Upper lobe of left lung (tissue), 6 donors: ENCODE measurements at regions not wholly inside any gene's neighbourhood (a gene's known extent, or its start where the extent isn't known, plus 50 kb on each side); places are given as distances from the start of the nearest gene placed in this dataset.

Experiments used
- ATAC-seq, 2 donors: fragments of 200-7000 bp; cut with Tn5 transposase; one replicate each; pipeline ENCODE4 v1.9.1; 2022; ENCODE audit warnings: mild to moderate bottlenecking in 2 of 2, moderate library complexity in 2 of 2; ENCODE audit not compliant: low FRiP score in 2 of 2
- DNase-seq, 2 donors: peaks; one replicate each; pipeline ENCODE4 v3.0.0-alpha.2; 2019 to 2020
- H3K27ac ChIP-seq, 4 donors: fragments of 200-600 bp; sonication (generic); one replicate each; pipeline ENCODE4 v1.5.1; 2016 to 2019
- H3K27me3 ChIP-seq, 4 donors: fragments of 200-600 bp; sonication (generic); one replicate each; pipeline ENCODE4 v1.5.1; 2017 to 2019
- H3K36me3 ChIP-seq, 4 donors: fragments of 200-600 bp; sonication (generic); one replicate each; pipeline ENCODE4 v1.5.1; 2016 to 2019
- H3K4me1 ChIP-seq, 4 donors: fragments of 200-600 bp; sonication (generic); one replicate each; pipeline ENCODE4 v1.5.1; 2018 to 2019
- H3K4me3 ChIP-seq, 4 donors: fragments of 200-600 bp; sonication (generic); one replicate each; pipeline ENCODE4 v1.5.1; 2017 to 2019; ENCODE audit warnings: mild to moderate bottlenecking in 2 of 4, moderate library complexity in 1 of 4
- H3K9me3 ChIP-seq, 4 donors: fragments of 200-600 bp; sonication (generic); one replicate each; pipeline ENCODE4 v1.5.1; 2018 to 2019
- CTCF ChIP-seq, 6 experiments: fragments of 450-650 bp in 4 of 6; fragments of 200-600 bp in 2 of 6; sonication (generic) in 2 of 6; IDR thresholded peaks; one replicate each; pipeline ENCODE4 v1.5.1; 2016 to 2019; ENCODE audit warnings: antibody characterized with exemption in 6 of 6
- EP300 ChIP-seq, 4 donors: sonication (generic); formaldehyde crosslinking; IDR thresholded peaks; one replicate each; pipeline ENCODE4 v1.5.1; 2017; ENCODE audit warnings: antibody characterized with exemption in 4 of 4, control low read depth in 2 of 4
- POLR2A ChIP-seq, 4 donors: fragments of 450-650 bp; IDR thresholded peaks; one replicate each; pipeline ENCODE4 v1.5.1; 2016 to 2017; ENCODE audit warnings: antibody characterized with exemption in 4 of 4, mild to moderate bottlenecking in 2 of 4
- POLR2AphosphoS5 ChIP-seq, 2 donors: sonication (generic); formaldehyde crosslinking; IDR thresholded peaks; one replicate each; pipeline ENCODE4 v1.5.1; 2017; ENCODE audit warnings: antibody characterized with exemption in 2 of 2
- WGBS, 2 donors: methylation state at CpG; one replicate each; pipeline ENCODE4 v1.1.5; 2017 to 2018; 5-methylcytosine and 5-hydroxymethylcytosine counted together
- donor health status: DM: no; HTN: no; CAD: no; lungs with moderate emphysema.
- donor health status: DM: no; HTN: yes; CAD: no; lungs with severe emphysema.

GRCh38 chr1:5448486-5448885 is 543.7 kb downstream of the NPHP4 start:
- ATAC-seq = no peak
- H3K27me3 ChIP-seq = no peaks in the 10 kb centered on the region
- WGBS, 2 donors = 70 to 73% methylated on average over 2 to 6 of the region's 6 CpGs

GRCh38 chr1:5447503-5447960 is 544.7 kb downstream of the NPHP4 start:
- Histone ChIP-seq H3K4me3 (no peak overlapping the region), H3K9me3 (no peaks in the 10 kb centered on the region), H3K4me1 (no peaks in the 10 kb centered on the region), H3K27me3 (no peaks in the 10 kb centered on the region), H3K27ac (no peak overlapping the region), H3K36me3 (no peaks in the 10 kb centered on the region)
- DNase-seq (no peak), ATAC-seq (no peak)
- TF ChIP-seq POLR2A (IDR thresholded peaks at IDR 0.05) (no peak), EP300 (IDR thresholded peaks at IDR 0.05) (no peak), POLR2AphosphoS5 (IDR thresholded peaks at IDR 0.05) (no peak), CTCF (IDR thresholded peaks at IDR 0.05) (no peak)
- WGBS, 2 donors = 53 to 65% methylated on average over 6 of the region's 6 CpGs

More at GRCh38 chr1:5448486-5448885, 543.7 kb downstream of the NPHP4 start:
- TF ChIP-seq EP300 (IDR thresholded peaks at IDR 0.05) (no peak), POLR2A (IDR thresholded peaks at IDR 0.05) (no peak), CTCF (IDR thresholded peaks at IDR 0.05) (no peak), POLR2AphosphoS5 (IDR thresholded peaks at IDR 0.05) (no peak)
- H3K4me3 ChIP-seq = no peak overlapping the region
- no peaks in the 10 kb centered on the region for H3K36me3 ChIP-seq
- no peaks in the 10 kb centered on the region for H3K9me3 ChIP-seq
- DNase-seq = no peak
- H3K27ac ChIP-seq = no peak overlapping the region
- no peaks in the 10 kb centered on the region for H3K4me1 ChIP-seq

- Histone ChIP-seq H3K36me3 (no peaks in the 10 kb centered on the region), H3K4me3 (no peak overlapping the region), H3K9me3 (no peaks in the 10 kb centered on the region), H3K27ac (no peak overlapping the region), H3K4me1 (no peaks in the 10 kb centered on the region), H3K27me3 (no peaks in the 10 kb centered on the region)
- TF ChIP-seq POLR2A (IDR thresholded peaks at IDR 0.05) (no peak), EP300 (IDR thresholded peaks at IDR 0.05) (no peak), CTCF (IDR thresholded peaks at IDR 0.05) (no peak), POLR2AphosphoS5 (IDR thresholded peaks at IDR 0.05) (no peak)
- 73 to 94% methylated on average over 2 to 6 of the region's 6 CpGs for WGBS, 2 donors
- DNase-seq = no peak
- no peak for ATAC-seq
These were observed 547.8 kb downstream of the NPHP4 start for GRCh38 chr1:5444396-5444795.

GRCh38 chr1:5436808-5437207 is 555.4 kb downstream of the NPHP4 start:
- DNase-seq = no peak
- no peak overlapping the region for H3K27ac ChIP-seq
- WGBS, 2 donors = 75 to 88% methylated on average over 2 of the region's 2 CpGs
- TF ChIP-seq CTCF (IDR thresholded peaks at IDR 0.05) (no peak), POLR2AphosphoS5 (IDR thresholded peaks at IDR 0.05) (no peak), EP300 (IDR thresholded peaks at IDR 0.05) (no peak), POLR2A (IDR thresholded peaks at IDR 0.05) (no peak)
- H3K27me3 ChIP-seq = no peaks in the 10 kb centered on the region
- H3K36me3 ChIP-seq = no peaks in the 10 kb centered on the region
- H3K4me3 ChIP-seq = no peak overlapping the region
- no peak for ATAC-seq
- no peaks in the 10 kb centered on the region for H3K4me1 ChIP-seq
- H3K9me3 ChIP-seq = no peaks in the 10 kb centered on the region

- ATAC-seq = no peak
- no peak overlapping the region for H3K27ac ChIP-seq
- H3K27me3 ChIP-seq = no peaks in the 10 kb centered on the region
- no peaks in the 10 kb centered on the region for H3K9me3 ChIP-seq
- H3K4me3 ChIP-seq = no peak overlapping the region
- no peaks in the 10 kb centered on the region for H3K36me3 ChIP-seq
- no peak for DNase-seq
- no peak for TF ChIP-seq CTCF (IDR thresholded peaks at IDR 0.05)
- H3K4me1 ChIP-seq = no peaks in the 10 kb centered on the region
- 89 to 90% methylated on average over 6 of the region's 6 CpGs for WGBS, 2 donors
These were observed 556.8 kb downstream of the NPHP4 start for GRCh38 chr1:5435414-5435813.
